NCI-H2227 treated with DMSO at 0.1 percent for 48 hours (cell line): ENCODE measurements at regions not wholly inside any gene's neighbourhood (a gene's known extent, or its start where the extent isn't known, plus 50 kb on each side); places are given as distances from the start of the nearest gene placed in this dataset.

Experiments used
- DNase-seq: peaks from one replicate; lab custom pipeline; 2025; lab: John Stamatoyannopoulos, UW

DNA sequence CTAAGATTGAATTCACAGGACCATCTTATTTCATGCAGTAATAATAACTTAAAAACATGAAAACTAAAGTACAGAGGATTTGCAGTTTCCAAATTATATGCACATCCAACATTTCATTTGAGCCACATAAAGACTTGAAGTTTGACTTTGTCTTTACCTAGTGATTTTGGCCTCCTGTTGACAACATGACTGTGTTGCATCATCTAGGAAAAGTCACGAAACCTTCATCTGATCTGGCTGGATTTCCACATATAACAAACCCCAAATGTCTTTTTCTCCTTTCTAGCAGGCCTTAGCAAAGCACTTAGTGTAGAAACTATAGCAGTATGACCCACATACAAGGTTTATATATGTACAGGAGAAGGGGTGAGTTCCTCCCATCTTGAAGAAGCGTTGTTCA, 406.5 kb upstream of the CDH5 start:
- no peak for DNase-seq

DNA sequence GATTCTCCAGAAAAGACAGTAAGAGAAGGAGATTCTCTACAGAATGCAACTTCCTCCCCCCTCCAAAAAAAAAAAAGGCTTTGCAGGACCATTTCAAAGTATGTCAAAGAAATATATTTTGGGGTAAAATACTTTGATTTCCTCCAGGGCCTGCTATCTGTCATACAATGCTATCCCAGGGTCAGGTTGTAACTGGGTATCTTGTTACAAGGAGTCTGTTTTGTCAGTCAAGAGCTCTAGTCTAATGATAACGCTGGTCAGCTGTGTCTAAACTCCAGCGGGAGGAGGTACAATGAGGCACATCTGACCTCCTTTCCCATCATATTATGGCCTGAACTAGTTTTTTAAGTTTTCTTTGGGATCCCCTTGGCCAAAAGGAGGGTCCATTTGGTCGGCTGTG, 408.4 kb upstream of the CDH5 start:
- no peak for DNase-seq

DNA sequence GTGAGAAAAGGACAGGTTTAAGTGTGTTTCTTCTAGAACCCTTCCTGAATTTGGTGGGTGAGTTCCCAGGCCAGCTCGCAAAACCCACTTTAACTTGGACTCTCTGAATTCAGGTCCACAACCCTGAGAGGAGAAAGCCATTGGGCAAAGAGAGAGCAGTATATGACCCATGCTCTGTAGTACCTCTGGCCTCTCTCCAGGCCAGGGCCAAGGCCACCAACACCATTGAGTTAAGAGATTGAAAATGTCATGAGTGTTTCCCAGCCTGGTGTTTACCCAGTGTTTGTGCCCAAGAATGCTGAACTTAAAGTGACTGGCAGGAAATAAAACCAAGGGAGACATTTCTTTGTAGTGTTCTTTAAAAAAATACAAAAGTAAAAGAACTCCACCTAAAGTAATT, 410.4 kb upstream of the CDH5 start:
- no peak for DNase-seq

DNA sequence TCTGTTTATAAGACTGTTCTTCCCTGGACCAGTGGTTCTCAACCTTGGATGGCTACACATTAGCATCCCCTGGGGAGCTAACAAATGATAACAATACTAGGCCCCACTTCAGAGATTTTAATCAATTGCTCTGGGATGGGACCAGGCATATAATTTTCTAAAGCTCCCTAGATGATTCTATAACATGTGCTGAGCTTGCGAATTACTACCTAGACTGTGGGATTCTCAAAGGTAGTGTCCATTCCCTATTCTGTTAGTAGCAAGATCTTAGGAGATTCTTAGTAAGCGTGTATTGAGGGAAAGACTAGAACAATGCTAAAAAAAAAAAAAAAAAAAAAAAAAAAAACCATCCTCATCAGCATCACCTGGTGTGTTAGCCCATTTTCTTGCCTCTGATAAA, 412.0 kb upstream of the CDH5 start:
- DNase-seq = no peak

DNA sequence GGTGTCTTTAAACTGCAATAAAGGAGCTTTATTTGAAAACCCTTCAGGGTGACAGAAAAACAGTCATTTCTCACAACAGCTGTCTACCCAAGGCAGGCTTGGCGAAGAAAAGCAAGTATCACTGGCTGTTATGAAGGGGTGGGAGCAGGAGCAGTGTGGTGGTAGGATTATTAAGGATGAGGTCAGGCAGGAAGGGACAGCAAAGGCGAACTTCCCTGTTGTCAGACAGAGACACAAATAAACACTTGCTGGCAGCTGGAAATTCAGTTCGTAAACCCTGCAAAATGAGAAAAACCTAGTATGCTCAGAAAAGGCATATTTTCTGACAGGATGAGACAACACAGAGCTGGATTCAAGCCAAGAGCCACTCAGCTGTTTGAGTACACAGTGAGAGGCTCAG, 416.3 kb upstream of the CDH5 start:
- no peak for DNase-seq

DNA sequence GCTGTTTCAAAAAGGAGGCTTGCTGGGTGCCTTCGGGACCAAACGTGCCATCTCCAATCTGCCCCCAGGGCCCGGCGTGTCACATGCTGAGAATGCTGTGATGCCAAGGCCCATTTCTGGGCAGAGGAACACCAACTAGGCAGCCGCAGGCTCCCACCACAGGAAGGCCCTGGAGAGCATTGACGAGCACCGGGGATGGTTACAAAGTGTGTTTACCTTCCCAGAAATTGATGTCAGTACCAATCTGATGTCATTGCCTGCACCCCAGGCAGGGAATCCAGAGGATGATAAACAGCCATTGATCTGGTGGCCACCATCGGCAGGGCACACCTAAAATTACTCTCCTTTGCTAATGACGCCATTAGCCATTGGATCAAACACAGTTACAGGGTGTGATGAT, 418.1 kb upstream of the CDH5 start:
- no peak for DNase-seq

DNA sequence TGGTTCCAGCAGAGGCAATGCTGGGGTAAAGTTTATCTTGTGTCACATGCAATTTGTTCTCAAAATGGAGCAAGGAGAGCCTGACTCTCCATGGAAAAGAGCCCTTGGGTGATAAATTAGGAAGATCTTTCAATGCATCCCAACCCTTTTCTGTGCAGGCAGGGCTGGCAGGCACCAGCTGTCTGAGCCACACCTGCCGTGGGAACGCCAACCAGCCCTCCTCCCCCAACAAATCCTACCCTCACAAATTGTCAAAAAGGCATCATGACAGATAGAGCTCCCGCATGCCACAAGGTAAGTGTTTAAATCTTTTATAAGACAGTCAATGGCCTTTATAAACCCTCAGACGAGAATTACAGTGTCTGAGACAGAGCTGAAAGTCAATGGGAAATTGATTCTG, 418.5 kb upstream of the CDH5 start:
- DNase-seq = no peak

DNA sequence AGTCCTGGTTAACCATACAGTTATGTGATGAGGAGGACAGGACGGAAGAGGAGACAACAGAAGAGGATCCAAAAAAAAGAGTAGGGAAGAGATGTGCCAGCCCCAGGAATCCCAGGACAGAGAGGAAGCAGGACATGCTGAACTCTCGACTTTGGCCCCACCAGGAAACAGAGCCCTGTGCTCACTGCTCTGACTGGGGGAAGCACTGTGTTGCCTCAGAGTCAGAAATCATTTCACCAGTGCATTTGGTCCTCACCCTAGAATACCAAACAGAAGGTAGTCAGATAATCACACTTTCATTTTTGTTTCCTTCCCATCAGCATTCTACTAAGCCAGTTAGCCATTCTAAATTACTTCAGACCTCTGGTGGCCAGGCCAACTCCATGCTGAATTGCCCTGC, 421.0 kb upstream of the CDH5 start:
- no peak for DNase-seq

DNA sequence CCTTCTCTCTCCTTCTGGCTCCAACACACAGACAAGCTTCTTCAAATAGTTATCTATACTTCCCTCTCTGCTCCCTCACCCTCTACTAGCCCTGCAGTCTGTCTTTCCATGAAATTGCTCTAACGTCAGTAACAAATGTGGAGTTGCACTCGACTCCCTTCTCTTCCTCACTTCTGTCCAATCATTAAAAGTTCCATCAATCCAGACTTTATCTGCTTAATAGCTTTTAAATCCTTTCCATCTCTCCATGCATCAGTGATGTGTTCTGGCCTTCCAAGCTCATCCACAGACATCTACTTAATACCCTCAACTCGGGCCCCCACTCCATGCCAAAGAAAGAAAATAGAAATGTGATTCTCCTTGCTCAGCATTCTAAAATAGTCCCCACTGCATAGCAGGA, 422.1 kb upstream of the CDH5 start:
- DNase-seq = no peak

DNA sequence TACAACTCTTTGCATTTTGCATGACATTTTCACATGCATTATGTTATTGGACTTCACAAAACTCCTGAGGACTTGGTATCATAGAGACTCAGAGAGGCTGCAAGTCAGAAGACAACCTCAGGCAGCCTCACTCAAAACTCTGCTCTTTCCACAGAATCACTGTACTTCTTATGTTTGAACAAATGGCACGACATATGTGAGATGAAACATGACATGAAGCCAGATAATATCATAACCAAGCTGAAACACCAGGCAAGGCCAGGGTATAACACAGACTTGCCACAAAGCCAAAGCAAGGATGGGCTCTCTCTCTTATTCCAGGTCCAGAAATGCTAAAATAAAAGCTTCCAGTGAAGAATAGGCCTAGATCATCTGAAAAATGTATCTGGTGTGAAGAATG, 425.8 kb upstream of the CDH5 start:
- DNase-seq = no peak

DNA sequence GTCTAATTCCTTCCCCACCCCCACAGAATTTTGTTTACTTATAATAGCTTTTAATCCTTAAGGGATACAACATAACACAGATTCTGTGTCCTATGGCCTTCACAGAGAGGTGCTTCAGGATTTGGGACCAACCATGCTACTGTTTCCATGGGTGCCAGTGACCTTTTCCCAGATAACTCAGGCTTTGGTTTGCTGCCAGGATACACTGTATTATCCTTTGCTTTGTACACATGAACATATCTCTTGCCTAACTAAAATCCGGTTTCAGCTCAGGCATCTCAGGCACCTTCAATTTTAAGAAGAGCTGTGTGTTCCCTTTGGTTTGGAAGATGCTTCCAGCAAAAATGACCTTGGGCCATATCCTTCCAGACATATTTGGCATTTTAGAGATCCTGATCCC, 428.4 kb upstream of the CDH5 start:
- no peak for DNase-seq

DNA sequence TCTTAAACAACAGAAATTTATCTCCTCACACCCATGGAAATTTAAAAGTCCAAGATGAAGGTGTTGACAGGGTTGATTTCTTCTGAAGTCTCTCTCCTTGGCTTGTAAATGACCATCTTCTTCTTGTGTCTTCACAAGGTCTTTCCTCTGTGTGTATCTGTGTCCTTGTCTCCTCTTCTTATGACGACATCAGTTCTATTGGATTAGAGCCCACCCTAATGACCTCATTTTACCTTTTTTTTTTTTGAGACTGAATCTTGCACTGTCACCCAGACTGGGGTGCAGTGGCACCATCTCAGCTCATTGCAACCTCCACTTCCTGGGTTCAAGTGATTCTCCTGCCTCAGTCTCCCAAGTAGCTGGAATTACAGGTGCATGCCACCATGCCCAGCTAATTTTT, 429.0 kb upstream of the CDH5 start:
- DNase-seq = no peak

DNA sequence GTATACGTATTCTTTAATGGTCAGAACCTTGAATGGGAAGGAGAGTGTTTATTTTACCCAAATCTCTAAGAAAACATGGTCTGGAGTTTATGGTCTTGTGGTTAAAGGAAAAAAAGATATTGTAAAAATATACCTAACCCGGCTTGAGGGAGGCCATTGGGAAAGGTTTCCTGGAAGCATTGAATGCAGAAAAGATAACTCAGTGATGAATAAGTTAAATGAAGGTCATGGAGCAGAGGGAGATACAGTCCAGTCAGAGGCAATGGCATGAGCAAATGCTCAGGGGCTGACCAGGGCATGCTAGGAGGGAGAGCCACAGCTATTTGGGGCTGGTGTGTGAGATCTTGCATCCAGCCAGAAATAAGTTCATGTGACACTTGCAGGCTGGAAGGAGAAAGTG, 430.4 kb upstream of the CDH5 start:
- DNase-seq = no peak

DNA sequence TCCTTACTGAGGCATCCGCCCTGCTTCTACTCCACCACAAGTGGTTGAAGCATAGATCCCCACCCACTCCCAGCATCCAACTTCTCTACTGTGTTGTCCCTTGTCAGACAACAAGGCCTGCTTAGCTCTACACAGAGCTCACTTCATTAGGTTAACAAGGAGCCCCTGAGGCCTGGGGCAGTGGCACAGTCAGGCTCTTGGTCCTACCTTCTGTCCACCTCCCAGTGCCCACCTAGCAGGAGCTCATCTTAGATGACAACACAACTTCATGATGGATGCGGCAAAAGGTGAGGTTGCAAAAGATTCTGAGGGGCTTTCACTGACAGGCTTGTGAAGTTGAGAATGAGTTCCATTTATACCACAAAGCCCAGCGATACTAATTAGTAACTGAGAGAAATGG, 432.0 kb upstream of the CDH5 start:
- no peak for DNase-seq

DNA sequence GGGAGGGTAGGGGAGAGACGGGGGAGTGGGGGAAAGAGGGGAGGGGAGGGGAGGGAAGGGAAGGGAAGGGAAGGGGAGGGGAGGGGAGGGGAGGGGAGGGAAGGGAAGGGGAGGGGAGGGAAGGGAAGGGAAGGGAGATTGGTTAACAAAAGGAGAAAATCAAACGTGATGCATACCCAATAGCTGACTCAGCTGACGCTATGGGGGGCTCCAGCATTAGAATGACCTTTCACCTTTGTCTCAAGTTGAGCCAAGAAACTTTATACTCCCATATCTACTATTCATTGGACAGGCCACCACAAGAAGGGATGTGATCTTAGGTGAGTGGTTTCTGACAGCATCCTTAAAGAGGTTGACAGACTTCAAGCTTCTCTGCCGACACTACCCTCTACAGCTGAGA, 432.8 kb upstream of the CDH5 start:
- no peak for DNase-seq

DNA sequence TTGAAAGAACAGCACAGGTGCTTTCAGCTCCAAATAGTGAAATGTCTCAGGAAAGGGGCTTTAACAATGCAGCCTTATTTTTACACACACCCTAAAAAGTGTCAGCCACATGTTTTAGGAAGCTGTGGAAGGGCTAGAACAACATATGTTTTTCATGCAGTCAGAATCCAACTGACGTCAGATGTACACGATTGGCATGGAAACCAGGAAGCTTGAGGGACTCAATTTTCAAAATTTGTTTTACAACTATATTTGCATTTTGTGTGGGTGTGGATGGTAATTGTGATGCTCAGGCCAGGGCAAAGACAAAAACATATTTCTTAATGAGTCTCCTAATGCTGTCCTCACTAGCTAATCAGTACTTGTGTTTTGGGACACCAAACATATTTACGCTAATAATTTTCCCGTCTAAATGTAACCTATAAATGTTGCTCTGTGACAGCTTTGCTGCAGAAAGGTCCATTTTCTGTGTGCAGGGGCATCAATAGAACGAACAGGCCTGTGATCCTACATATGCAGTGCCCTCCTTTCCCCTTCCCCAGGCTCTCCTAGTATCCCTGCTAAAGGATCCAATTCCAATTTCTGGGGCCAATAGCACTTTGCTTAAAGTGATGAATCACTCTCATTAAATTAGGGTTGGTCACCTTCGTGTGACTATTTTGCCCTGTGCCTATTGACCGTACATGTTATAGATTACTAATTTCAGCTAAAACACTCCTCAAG, 434.0 kb upstream of the CDH5 start:
- DNase-seq = no peak

DNA sequence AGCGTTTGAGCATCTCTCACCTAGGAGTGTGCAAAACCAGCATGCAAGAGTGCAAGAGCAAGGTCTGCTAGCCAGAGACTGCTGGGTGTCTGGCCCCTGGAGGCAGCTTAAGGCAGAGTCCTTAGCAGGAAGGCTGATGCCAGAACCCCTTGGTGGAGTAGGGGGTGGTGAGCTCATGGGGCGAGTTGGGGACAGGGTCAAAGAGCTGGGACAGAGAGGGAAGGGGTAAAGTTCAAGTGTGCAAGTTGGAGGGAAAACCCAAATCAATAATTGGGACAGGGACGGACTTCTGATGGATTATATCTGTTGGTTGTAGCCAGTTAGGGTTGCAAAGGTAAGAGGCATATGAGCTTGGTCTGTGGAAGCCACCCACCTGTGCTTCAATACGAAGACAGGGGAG, 443.6 kb upstream of the CDH5 start:
- DNase-seq = no peak

DNA sequence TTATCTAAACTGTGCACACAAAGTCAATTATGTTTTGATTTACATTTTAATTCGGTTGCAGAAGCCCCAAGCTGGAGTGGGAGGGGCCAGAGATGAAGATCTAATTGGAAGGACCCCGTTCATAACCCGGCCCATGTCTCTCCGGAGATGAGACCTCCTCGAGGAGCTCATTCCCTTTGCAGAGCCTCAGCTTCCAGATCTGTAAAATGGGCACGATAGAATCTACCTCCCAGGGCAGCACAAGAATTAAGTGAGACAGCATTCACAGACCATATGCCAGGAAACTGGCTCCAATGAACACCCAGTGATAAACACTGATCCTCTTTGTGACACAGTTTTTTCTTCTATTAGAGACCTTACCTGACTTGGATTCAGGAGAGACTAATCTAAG, 446.5 kb upstream of the CDH5 start:
- DNase-seq = no peak

DNA sequence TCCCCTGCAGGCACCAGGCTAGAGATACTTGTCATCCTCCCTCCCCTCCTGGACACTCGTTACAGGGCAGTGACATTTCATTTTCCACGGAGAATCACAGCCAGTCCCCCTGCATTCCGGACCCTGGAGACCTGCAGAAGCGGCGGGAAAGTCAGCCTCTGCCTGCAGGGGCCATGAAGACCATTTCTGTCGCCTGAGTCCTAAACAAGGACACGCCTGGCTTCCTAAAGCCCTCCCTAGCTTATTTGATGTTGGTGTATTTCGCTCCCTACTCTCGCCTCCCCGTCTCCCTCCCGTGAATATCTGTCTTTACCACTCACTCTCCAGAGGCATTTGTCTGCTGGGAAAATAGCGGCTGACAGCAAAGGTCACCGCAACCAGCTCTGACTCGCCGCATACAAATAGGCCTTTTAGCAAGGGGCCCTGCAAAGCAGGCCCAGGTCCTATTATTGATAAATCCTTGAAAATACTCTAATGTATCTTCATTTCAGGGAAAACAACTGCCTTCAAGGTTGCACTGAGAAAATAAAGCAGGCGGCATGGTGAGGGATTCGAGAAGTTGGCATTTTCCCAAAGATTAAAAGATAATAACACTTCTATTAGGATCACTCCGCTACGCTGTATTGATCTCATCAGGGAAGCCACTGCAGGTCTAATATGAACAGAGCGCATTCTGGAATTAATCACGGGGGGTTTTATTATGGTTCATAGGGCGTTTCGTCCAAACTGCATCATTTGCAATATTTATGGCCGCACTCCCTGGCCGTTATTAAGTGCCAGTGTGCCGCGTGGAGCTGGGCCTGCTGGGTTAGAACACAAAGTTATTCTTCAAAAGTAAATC, 447.1 kb upstream of the CDH5 start:
- no peak for DNase-seq

DNA sequence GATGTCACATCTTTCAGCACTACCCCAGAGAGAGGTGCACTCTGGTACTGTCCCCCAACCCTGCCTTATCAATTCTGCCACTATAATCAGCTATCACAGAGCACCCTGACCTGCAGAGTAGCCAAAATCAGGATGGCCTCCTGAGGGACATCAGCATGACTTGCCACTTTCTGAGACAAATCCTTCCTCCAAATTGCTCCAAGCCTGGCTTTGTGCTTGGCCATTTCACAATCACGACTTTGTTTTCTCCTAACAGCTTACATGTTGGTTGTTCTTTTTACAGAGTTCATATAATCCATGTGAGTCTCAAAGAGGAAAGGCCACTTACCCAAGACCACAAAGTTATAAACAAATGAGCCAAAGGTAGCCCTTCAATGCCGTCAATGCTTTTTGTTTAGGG, 449.0 kb upstream of the CDH5 start:
- DNase-seq = no peak

DNA sequence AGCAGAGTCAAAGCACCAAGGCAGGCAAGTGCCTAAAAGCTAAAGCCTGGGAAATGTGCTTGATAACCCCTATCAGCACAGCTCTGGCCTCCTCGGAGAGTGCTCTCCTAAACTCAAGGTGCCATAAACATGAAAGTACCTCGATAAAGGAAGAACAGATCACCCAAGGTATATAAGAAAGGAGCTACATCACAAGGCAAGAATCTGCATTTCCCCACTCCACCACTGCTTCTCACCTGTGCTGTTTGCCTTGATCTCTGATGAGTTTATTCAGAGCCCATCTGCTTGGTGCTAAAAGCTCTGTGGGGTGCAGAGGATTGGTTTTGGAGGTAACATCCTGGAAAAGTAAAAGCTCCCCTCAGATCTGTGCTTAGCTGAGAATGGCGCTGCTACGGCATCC, 449.5 kb upstream of the CDH5 start:
- no peak for DNase-seq

DNA sequence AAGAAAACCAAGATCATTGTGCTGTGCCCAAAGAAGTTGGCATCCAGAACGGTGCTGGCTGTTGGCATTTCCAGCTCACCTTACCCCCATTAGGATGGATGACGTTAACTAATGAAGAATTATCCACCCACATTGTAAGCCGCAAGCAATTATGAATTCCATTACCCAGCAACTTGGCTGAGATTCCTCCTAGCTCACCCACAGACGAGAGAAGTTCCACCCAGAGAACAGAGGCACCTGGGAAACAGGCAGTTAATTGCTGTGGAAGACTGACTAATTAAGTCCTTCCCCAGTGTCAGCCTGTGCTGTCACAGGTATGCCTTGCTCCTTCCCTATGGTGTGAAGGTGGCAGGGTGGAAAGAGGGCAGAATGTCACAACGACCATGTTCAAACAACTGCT, 456.2 kb upstream of the CDH5 start:
- no peak for DNase-seq

DNA sequence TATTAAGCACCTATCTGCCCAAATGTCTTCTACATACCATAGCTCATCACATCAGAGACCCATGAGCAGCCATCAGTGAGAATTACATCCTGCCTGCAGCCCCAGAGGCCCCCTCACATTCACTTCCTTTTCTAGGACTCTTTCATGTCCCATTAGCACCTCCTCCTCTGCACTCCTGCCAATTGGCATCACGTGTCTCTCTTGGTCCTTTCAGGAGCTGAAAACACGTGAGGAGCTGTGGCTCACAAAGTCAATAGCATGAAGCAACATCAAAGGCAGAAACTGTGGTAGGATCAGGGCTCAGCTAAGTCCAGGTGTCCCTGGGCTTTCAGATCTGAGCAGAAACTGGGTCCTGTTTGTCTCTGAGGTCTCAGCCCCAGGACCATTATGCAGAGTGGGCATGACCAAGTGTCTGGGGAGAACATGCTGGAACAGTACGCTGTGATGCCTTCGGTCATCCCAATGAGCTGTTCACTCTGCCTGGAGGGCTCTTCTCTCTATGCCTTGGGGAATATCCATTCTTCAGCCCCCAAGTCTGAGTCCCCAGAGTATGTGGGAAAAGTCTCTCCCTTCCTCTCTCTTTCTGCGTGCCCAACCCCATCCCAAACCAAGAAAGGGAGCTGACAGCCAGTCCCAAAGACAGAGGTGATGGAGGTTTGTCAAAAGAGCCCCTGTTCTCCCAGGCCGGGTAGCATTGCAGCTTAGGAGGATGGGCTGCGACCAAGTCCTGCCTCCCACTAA, 457.0 kb upstream of the CDH5 start:
- no peak for DNase-seq
